ENCODE measurements at regions not wholly inside any gene's neighbourhood (a gene's known extent, or its start where the extent isn't known, plus 50 kb on each side); places are given as distances from the start of the nearest gene placed in this dataset.

- no peaks in the 10 kb centered on the region for H3K27me3 ChIP-seq (ENCODE audit: control insufficient read depth, insufficient read depth, low read length)
- no peaks in the 10 kb centered on the region for H3K9me3 ChIP-seq (ENCODE audit: control insufficient read depth, low read depth, low read length)
- no peak overlapping the region for H3K27ac ChIP-seq (ENCODE audit: low read length)
- 80% methylated on average over 1 of the region's 2 CpGs for WGBS (ENCODE audit: insufficient coverage, low lambda C conversion rate)
- H3K36me3 ChIP-seq (ENCODE audit: control insufficient read depth, insufficient read depth, low read length): no peaks in the 10 kb centered on the region
- H3K4me3 ChIP-seq (ENCODE audit: low read length): no peak overlapping the region
- DNase-seq: no peak
- peaks cover 8% of the 10 kb centered on the region for H3K4me1 ChIP-seq (ENCODE audit: control insufficient read depth, insufficient read depth, low read length)
These were observed 682.4 kb downstream of the MAT2B start for GRCh38 chr5:164187785-164188184.

- peaks cover 8% of the 10 kb centered on the region for H3K4me1 ChIP-seq (ENCODE audit: control insufficient read depth, insufficient read depth, low read length)
- H3K27me3 ChIP-seq (ENCODE audit: control insufficient read depth, insufficient read depth, low read length): no peaks in the 10 kb centered on the region
- WGBS (ENCODE audit: insufficient coverage, low lambda C conversion rate): 40% methylated on average over 1 of the region's 4 CpGs
- no peaks in the 10 kb centered on the region for H3K36me3 ChIP-seq (ENCODE audit: control insufficient read depth, insufficient read depth, low read length)
- H3K9me3 ChIP-seq (ENCODE audit: control insufficient read depth, low read depth, low read length): no peaks in the 10 kb centered on the region
- DNase-seq: peak in 1 of 2 donors; percentile 6
- no peak overlapping the region for H3K27ac ChIP-seq (ENCODE audit: low read length)
- H3K4me3 ChIP-seq (ENCODE audit: low read length): no peak overlapping the region
These were observed 683.3 kb downstream of the MAT2B start for GRCh38 chr5:164188733-164189148.

- WGBS (ENCODE audit: insufficient coverage, low lambda C conversion rate): no CpG with 5 or more reads among the region's 3 CpGs
- H3K27ac ChIP-seq (ENCODE audit: low read length): no peak overlapping the region
- peak; percentile 63 to 86 for DNase-seq
- H3K4me1 ChIP-seq (ENCODE audit: control insufficient read depth, insufficient read depth, low read length): peaks cover 8% of the 10 kb centered on the region
- no peaks in the 10 kb centered on the region for H3K36me3 ChIP-seq (ENCODE audit: control insufficient read depth, insufficient read depth, low read length)
- no peaks in the 10 kb centered on the region for H3K9me3 ChIP-seq (ENCODE audit: control insufficient read depth, low read depth, low read length)
- H3K4me3 ChIP-seq (ENCODE audit: low read length): no peak overlapping the region
- H3K27me3 ChIP-seq (ENCODE audit: control insufficient read depth, insufficient read depth, low read length): no peaks in the 10 kb centered on the region
These were observed 685.8 kb downstream of the MAT2B start for GRCh38 chr5:164191240-164191639.

- no peaks in the 10 kb centered on the region for H3K36me3 ChIP-seq (ENCODE audit: control insufficient read depth, insufficient read depth, low read length)
- no peak overlapping the region for H3K4me3 ChIP-seq (ENCODE audit: low read length)
- H3K4me1 ChIP-seq (ENCODE audit: control insufficient read depth, insufficient read depth, low read length): no peaks in the 10 kb centered on the region
- H3K9me3 ChIP-seq (ENCODE audit: control insufficient read depth, low read depth, low read length): no peaks in the 10 kb centered on the region
- DNase-seq: no peak
- WGBS (ENCODE audit: insufficient coverage, low lambda C conversion rate): 100% methylated on average over 1 of the region's 2 CpGs
- H3K27me3 ChIP-seq (ENCODE audit: control insufficient read depth, insufficient read depth, low read length): no peaks in the 10 kb centered on the region
- H3K27ac ChIP-seq (ENCODE audit: low read length): no peak overlapping the region
These were observed 696.9 kb downstream of the MAT2B start for GRCh38 chr5:164202338-164202737.

GRCh38 chr5:164203581-164204225, 698.3 kb downstream of the MAT2B start:
- WGBS (ENCODE audit: insufficient coverage, low lambda C conversion rate): no CpG with 5 or more reads among the region's 4 CpGs
- Histone ChIP-seq H3K27ac (ENCODE audit: low read length) (no peak overlapping the region), H3K4me3 (ENCODE audit: low read length) (no peak overlapping the region), H3K36me3 (ENCODE audit: control insufficient read depth, insufficient read depth, low read length) (no peaks in the 10 kb centered on the region), H3K9me3 (ENCODE audit: control insufficient read depth, low read depth, low read length) (no peaks in the 10 kb centered on the region), H3K27me3 (ENCODE audit: control insufficient read depth, insufficient read depth, low read length) (no peaks in the 10 kb centered on the region), H3K4me1 (ENCODE audit: control insufficient read depth, insufficient read depth, low read length) (no peaks in the 10 kb centered on the region)
- DNase-seq: no peak

GRCh38 chr5:164204338-164204946, 699.0 kb downstream of the MAT2B start:
- 74% methylated on average over 3 of the region's 4 CpGs for WGBS (ENCODE audit: insufficient coverage, low lambda C conversion rate)
- H3K4me3 ChIP-seq (ENCODE audit: low read length): no peak overlapping the region
- no peak for DNase-seq
- no peak overlapping the region for H3K27ac ChIP-seq (ENCODE audit: low read length)
- no peaks in the 10 kb centered on the region for H3K27me3 ChIP-seq (ENCODE audit: control insufficient read depth, insufficient read depth, low read length)
- H3K36me3 ChIP-seq (ENCODE audit: control insufficient read depth, insufficient read depth, low read length): no peaks in the 10 kb centered on the region
- no peaks in the 10 kb centered on the region for H3K9me3 ChIP-seq (ENCODE audit: control insufficient read depth, low read depth, low read length)
- no peaks in the 10 kb centered on the region for H3K4me1 ChIP-seq (ENCODE audit: control insufficient read depth, insufficient read depth, low read length)

- Histone ChIP-seq H3K36me3 (ENCODE audit: control insufficient read depth, insufficient read depth, low read length) (no peaks in the 10 kb centered on the region), H3K4me1 (ENCODE audit: control insufficient read depth, insufficient read depth, low read length) (no peaks in the 10 kb centered on the region), H3K27ac (ENCODE audit: low read length) (no peak overlapping the region), H3K4me3 (ENCODE audit: low read length) (no peak overlapping the region), H3K9me3 (ENCODE audit: control insufficient read depth, low read depth, low read length) (no peaks in the 10 kb centered on the region), H3K27me3 (ENCODE audit: control insufficient read depth, insufficient read depth, low read length) (no peaks in the 10 kb centered on the region)
- WGBS (ENCODE audit: insufficient coverage, low lambda C conversion rate): no CpG with 5 or more reads among the region's 2 CpGs
- no peak for DNase-seq
These were observed 700.8 kb downstream of the MAT2B start for GRCh38 chr5:164206196-164206595.

GRCh38 chr5:164207646-164208045, 702.2 kb downstream of the MAT2B start:
- no peaks in the 10 kb centered on the region for H3K9me3 ChIP-seq (ENCODE audit: control insufficient read depth, low read depth, low read length)
- H3K36me3 ChIP-seq (ENCODE audit: control insufficient read depth, insufficient read depth, low read length): no peaks in the 10 kb centered on the region
- no peaks in the 10 kb centered on the region for H3K4me1 ChIP-seq (ENCODE audit: control insufficient read depth, insufficient read depth, low read length)
- no peaks in the 10 kb centered on the region for H3K27me3 ChIP-seq (ENCODE audit: control insufficient read depth, insufficient read depth, low read length)
- H3K4me3 ChIP-seq (ENCODE audit: low read length): no peak overlapping the region
- peak in 1 of 2 donors; percentile 14 for DNase-seq
- peak overlapping the region; percentile 15 for H3K27ac ChIP-seq (ENCODE audit: low read length)
- whole genome bisulfite sequencing (ENCODE audit: insufficient coverage, low lambda C conversion rate): 87% methylated on average over 3 of the region's 3 CpGs

- Histone ChIP-seq H3K4me3 (ENCODE audit: low read length) (no peak overlapping the region), H3K4me1 (ENCODE audit: control insufficient read depth, insufficient read depth, low read length) (no peaks in the 10 kb centered on the region), H3K27ac (ENCODE audit: low read length) (no peak overlapping the region), H3K9me3 (ENCODE audit: control insufficient read depth, low read depth, low read length) (no peaks in the 10 kb centered on the region), H3K36me3 (ENCODE audit: control insufficient read depth, insufficient read depth, low read length) (no peaks in the 10 kb centered on the region), H3K27me3 (ENCODE audit: control insufficient read depth, insufficient read depth, low read length) (no peaks in the 10 kb centered on the region)
- WGBS (ENCODE audit: insufficient coverage, low lambda C conversion rate): 72% methylated on average over 3 of the region's 3 CpGs
- no peak for DNase-seq
These were observed 705.1 kb downstream of the MAT2B start for GRCh38 chr5:164210491-164210890.

GRCh38 chr5:164214698-164215097, 709.3 kb downstream of the MAT2B start:
- no peak for DNase-seq
- H3K9me3 ChIP-seq (ENCODE audit: control insufficient read depth, low read depth, low read length): no peaks in the 10 kb centered on the region
- H3K4me1 ChIP-seq (ENCODE audit: control insufficient read depth, insufficient read depth, low read length): no peaks in the 10 kb centered on the region
- H3K36me3 ChIP-seq (ENCODE audit: control insufficient read depth, insufficient read depth, low read length): no peaks in the 10 kb centered on the region
- WGBS (ENCODE audit: insufficient coverage, low lambda C conversion rate): no CpG with 5 or more reads among the region's 1 CpG
- no peak overlapping the region for H3K4me3 ChIP-seq (ENCODE audit: low read length)
- H3K27ac ChIP-seq (ENCODE audit: low read length): no peak overlapping the region
- no peaks in the 10 kb centered on the region for H3K27me3 ChIP-seq (ENCODE audit: control insufficient read depth, insufficient read depth, low read length)

GRCh38 chr5:164217464-164217863, 712.0 kb downstream of the MAT2B start:
- 75% methylated on average over 1 of the region's 1 CpG for WGBS (ENCODE audit: insufficient coverage, low lambda C conversion rate)
- Histone ChIP-seq H3K4me1 (ENCODE audit: control insufficient read depth, insufficient read depth, low read length) (no peaks in the 10 kb centered on the region), H3K27me3 (ENCODE audit: control insufficient read depth, insufficient read depth, low read length) (no peaks in the 10 kb centered on the region), H3K4me3 (ENCODE audit: low read length) (no peak overlapping the region), H3K9me3 (ENCODE audit: control insufficient read depth, low read depth, low read length) (no peaks in the 10 kb centered on the region), H3K27ac (ENCODE audit: low read length) (no peak overlapping the region), H3K36me3 (ENCODE audit: control insufficient read depth, insufficient read depth, low read length) (no peaks in the 10 kb centered on the region)
- DNase-seq: no peak
